Kidney glomerular epithelial cell (primary cell): ENCODE measurements at regions not wholly inside any gene's neighbourhood (a gene's known extent, or its start where the extent isn't known, plus 50 kb on each side); places are given as distances from the start of the nearest gene placed in this dataset.
"Not testable (repeated sequence)": the region's sequence is repeated elsewhere in the genome, so short reads cannot be mapped to it uniquely, and the experiment has no call there.

Experiments
- DNase-seq: peaks from one replicate; lab custom pipeline; 2025; lab: John Stamatoyannopoulos, UW

- DNase-seq = no peak
Observed at GRCh38 chr6:85747093-85747492, 104.4 kb upstream of the SYNCRIP start.

GRCh38 chr6:85744433-85744970 is 101.8 kb upstream of the SYNCRIP start:
- DNase-seq = no peak

GRCh38 chr6:85726206-85726605 is 83.5 kb upstream of the SYNCRIP start:
- DNase-seq = no peak

GRCh38 chr6:85715797-85716196 is 73.1 kb upstream of the SYNCRIP start:
- no peak for DNase-seq

GRCh38 chr6:85714893-85715530 is 72.3 kb upstream of the SYNCRIP start:
- DNase-seq = no peak

GRCh38 chr6:85712346-85712745 is 69.7 kb upstream of the SYNCRIP start:
- no peak for DNase-seq

- not testable (repeated sequence) for DNase-seq
Observed at GRCh38 chr6:85707515-85708145, 64.9 kb upstream of the SYNCRIP start.

GRCh38 chr6:85706272-85706671 is 63.6 kb upstream of the SYNCRIP start:
- no peak for DNase-seq

- DNase-seq = no peak
Observed at GRCh38 chr6:85705220-85705619, 62.5 kb upstream of the SYNCRIP start.

GRCh38 chr6:85703406-85703805 is 60.7 kb upstream of the SYNCRIP start:
- no peak for DNase-seq
